Left colon (tissue), 2 donors: ENCODE measurements at regions not wholly inside any gene's neighbourhood (a gene's known extent, or its start where the extent isn't known, plus 50 kb on each side); places are given as distances from the start of the nearest gene placed in this dataset.

Source experiments
- ATAC-seq: fragments of 200-7000 bp; cut with Tn5 transposase; one replicate; pipeline ENCODE4 v1.9.1; 2020; ENCODE audit warnings: mild to moderate bottlenecking, moderate library complexity
- DNase-seq, 2 donors: peaks; one replicate each; pipeline ENCODE4 v3.0.0-alpha.2; 2020
- intact Hi-C, 2 donors: fragments of 100-400 bp; cut with DNase I in 1 of 2; cut with micrococcal nuclease in 1 of 2; formaldehyde crosslinking; loops; one replicate each; pipeline versions ENCODE4 v1.11.2 to v1.14.0; 2022; cut with DNase I, micrococcal nuclease
- donor health status: DM: no; HTN: no; CAD: no.
- donor health status: DM: yes; HTN: yes; CAD: no.

DNA sequence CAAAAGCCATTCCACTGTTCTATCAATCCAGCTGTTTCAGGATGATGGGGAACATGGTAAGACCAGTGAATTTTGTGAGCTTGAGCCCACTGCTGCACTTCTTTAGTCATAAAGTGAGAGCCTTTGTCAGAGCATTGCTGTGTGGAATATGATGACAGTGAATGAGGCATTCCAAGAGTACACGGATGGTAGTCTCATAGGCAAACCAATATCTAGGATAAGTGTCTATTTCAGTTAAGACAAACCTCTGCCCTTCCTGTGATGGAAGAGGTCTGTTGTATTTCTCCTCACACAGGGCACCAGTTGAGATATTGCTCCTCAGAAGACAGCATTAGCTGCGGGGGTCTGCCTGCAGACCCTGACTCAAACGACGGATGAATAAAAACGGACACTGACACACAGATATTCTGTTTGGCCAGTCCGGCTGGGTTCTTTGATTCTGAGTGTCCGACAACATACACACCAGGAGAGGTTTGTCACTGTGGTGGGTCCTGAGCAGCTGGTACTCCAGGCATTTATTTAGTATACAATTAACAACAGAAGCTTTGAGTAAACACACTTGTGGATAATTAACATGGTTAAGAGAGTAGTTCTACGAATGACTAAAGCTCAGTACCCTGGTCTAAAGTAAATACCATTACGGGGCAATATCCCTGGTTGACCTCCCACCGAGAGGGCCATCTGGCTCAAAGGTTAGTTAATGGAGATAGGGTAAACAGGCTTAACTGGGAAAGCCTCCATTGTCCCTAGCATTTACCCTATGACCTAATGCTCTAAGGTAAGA, 121.7 kb downstream of the ZNF280B start:
- no peak for DNase-seq

DNA sequence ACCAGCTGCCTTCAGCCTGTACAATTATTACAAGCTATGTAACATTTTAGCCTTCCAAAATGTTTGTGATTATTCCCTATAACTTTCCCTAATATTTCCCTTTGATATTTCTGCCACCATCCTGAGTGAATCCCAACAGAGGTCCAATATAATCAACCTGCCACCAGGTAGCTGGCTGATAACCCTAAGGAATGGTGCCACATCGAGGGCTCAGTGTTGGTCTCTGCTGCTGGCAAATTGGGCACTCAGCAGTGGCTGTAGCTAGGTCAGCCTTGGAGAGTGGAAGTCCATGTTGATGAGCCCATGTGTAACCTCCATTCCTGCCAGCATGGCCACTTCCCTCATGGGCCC, 121.2 kb downstream of the ZNF280B start:
- ATAC-seq = no peak

More for the DNA sequence above, 121.7 kb downstream of the ZNF280B start:
- intact Hi-C loops = no loop called here
- ATAC-seq = no peak

DNA sequence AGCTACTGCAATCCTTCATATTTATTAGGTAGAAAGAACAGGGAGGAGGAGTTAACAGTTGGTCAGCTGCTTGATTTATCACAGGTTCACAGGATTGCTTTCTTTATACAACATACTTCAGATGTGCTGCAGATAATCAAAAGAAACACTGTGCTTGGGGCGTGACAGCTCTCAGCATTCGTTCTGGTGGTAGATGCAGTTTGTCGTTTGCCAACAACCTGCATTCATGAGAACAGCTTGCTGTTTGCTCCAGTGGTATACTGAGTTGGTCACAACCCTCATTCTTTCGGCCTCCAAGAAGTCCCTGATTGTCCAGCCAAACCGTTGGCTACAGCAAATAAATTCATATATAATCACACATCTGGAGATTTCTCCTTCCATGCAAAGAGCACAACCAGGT, 120.5 kb downstream of the ZNF280B start:
- DNase-seq (no peak), ATAC-seq (no peak)
- intact Hi-C loops = no loop called here

More for the DNA sequence above, 121.2 kb downstream of the ZNF280B start:
- intact Hi-C loops = no loop called here
- no peak for DNase-seq

DNA sequence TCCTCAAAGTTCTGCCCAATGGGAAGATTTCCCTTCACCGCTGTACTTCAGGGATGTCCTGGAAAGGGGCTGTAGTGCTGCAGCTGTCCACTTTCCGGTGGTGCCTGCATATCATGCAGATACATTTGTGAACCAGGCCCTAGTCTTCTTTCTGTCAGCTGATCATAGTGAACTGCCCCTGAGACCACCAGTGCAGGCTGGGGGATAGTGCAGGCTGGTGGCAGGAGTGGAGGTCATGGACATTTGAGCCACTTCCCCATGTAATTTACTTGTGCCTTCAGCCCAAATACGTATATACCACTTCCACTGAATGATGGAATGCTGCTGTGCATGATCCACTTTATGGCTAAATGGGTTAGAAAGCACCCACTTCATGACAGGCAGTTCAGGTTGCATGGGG, 120.0 kb downstream of the ZNF280B start:
- intact Hi-C loops = no loop called here
- no peak for DNase-seq
- ATAC-seq = no peak

DNA sequence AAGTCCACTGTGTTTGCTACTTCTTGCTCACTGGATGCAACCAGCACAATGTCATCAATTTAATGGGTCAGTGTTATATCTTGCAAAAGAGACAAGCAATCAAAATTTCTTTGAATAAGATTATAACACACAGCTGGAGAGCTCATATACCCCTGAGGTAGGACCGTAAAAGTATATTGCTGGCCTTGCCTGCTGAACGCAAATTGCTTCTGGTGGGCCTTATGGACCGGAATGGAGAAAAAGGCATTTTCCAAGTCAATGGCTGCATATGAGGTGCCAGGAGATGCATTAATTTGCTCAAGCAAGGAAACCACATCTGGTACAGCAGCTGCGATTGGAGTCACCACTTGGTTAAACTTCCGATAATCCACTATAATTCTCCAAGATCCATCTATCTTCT, 119.1 kb downstream of the ZNF280B start:
- no peak for ATAC-seq
- intact Hi-C loops = no loop called here
- no peak for DNase-seq

DNA sequence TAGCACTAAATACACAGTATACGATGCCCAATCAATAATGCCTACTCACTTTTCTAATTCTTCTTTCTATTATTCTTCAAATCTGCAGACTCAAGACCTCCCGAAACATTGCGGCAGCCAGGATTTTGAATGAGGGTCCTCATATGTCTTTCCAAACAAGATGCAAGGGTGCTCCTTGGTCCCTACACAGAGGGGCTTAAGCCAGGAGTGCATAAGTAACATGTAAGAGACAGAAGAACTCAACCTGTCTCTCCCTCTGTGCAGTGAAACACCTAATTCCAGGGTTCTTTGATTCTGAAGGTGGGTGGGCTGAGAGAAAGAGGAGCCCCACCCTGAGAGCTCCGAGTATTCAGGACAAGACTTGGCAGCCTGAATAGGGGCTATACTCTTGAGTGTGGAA, 117.6 kb downstream of the ZNF280B start:
- intact Hi-C loops = no loop called here
- ATAC-seq (no peak), DNase-seq (no peak)

DNA sequence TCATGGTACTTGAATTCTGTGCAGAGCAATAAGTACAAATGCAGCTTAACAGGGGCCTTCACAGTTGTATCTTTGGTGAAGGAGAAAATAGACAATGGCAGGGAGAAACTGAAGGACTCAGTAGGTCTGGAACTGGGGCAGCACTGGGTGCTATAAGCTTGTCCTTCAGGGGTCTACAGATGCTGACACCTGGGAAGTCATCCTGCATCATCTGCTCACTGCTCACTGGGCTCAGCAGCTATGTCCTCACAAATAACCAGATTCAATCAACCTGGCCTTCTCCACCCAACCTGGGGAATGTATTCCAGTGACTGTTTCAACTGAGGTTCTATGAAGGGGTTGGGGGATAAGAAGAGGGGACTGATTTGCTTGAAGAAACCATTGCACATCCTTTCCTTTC, 117.0 kb downstream of the ZNF280B start:
- intact Hi-C loops = no loop called here
- ATAC-seq = no peak
- DNase-seq = no peak

DNA sequence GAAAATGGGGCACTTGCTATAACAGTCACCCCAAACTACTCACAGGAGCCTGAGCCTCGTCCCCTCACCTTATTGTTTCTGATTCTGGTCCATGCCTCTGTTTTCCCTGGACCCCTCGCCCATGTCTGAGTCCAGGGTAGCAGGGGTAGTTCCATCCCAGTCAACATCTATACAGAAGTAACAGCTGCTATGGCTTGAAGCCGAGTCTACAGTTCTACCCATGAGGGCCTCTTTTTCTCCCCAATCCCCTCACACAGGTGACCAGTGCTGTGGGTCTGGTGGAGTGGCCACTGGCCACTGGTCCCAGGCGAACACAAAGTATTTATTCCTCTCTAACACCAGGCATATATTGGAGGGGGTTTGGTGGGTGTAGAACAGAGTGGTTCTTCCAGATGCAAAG, 116.4 kb downstream of the ZNF280B start:
- ATAC-seq (no peak), DNase-seq (no peak)
- intact Hi-C loops = no loop called here

DNA sequence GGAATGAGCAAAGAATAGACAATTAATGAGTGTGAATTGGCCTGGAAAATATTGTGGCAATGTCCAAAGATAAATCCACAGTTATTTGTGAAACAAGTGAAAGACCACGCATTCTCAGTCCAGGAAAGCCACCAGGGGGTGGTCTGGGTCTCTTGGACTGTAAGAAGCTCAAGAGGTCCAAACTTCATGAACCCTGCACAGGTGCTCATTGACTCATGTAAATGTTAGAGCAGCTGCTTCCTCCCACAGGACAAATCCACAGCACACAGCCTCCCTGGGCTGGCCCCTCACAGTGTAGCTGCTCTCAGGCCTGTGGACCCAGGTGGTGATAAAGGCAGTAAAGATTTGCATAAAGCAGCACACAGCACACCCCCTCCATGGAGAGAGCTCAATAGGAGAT, 114.0 kb downstream of the ZNF280B start:
- DNase-seq (peak in 1 of 2 donors; percentile 37), ATAC-seq (peak; percentile 24)

DNA sequence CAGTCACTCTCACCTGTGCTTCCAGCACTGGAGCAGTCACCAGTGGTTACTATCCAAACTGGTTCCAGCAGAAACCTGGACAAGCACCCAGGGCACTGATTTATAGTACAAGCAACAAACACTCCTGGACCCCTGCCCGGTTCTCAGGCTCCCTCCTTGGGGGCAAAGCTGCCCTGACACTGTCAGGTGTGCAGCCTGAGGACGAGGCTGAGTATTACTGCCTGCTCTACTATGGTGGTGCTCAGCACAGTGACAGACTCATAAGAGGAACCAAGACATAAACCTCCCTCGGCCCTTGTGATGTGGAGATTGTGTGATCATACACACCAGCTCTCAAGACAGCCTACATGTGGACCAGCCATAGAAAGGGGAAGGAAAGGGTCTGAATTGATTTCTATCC, 113.3 kb downstream of the ZNF280B start:
- intact Hi-C loops = no loop called here
- DNase-seq (no peak), ATAC-seq (no peak)

More for the DNA sequence above, 114.0 kb downstream of the ZNF280B start:
- intact Hi-C loops = no loop called here

DNA sequence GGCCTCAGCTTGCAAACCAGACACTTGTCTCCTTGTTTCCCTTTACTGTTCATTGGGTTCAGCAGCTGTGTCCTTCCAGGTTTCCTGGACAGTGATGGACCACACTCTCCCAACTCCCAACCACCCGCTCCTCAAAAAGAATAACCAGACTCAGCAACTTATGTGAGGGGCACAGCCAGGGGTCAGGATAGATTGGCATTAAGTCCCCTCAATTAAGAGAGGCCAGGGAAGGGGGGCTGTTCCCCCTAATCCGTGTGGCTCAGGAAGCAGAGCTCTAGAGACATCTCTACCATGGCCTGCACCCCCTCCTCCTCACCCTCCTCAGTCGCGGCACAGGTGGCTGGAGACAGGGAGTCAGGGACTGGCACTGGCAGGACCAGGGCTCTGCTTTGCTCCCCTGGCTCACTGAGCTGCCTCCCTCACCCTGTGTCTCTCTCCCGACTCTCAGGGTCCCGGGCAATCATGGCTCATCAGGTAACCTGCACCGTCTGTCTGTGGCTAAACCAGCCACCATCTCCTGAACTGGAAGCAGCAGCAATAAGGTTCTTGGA, 111.7 kb downstream of the ZNF280B start:
- DNase-seq (no peak), ATAC-seq (no peak)
- intact Hi-C loops = no loop called here

DNA sequence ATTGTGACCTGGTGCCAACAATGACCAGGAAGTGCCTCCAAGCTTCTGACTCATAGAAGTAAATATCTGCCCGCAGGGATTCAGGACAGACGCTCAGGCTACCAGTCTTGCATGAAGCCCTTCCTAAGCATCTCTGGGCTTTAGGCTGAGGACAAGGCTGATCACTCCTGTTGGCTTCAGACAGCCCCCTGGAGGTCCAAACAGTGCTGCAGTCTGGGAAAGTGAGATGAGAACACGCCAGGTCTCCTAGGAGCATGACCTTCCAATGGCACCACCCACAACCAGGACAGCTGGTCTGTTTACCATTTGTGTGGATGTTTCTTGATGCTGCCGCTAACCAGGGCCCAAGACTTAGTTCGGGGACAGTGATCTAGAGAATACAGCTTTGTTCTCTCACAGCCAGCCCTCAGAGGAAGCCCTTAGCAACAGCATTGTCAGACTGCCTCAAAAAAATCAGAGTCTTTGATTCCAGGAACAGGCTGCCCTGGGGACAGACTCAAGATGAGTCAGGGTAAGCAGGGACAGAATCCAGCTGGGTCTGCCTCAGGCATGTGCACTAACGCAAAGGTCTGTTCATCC, 111.2 kb downstream of the ZNF280B start:
- intact Hi-C loops = no loop called here
- DNase-seq = no peak
- ATAC-seq = peak; percentile 44

DNA sequence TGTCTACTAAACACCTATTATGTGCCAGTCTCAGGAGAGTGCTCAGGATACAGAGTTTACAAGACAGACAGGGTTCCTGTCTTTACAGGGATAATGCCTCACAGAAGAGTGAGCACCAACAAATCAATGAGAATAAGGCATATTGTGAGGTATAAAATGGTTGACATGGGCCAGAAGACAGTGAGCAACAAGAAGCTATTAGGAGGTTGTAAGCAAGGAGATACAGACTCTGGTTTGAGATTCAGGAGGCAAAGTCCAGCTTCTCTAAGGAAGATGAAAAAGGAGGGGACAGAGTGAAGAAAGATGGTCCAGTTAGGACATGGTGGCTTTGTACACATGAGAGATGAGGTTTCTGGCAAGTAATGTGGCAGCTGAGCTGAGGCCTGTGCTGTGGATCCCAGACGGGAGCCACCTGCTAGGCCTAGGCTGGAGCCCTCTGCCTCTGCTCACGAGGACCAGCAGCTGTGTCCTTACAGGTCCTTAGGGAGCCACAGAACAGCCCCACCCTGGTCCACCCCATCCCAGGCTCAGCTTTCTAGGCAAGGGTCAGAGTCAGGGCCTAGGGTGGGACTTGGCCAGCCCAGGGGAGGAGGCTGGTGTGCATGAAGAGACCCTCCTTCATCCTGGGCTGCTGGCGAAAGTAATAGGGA, 110.5 kb downstream of the ZNF280B start:
- intact Hi-C loops = no loop called here
- ATAC-seq (no peak), DNase-seq (no peak)

DNA sequence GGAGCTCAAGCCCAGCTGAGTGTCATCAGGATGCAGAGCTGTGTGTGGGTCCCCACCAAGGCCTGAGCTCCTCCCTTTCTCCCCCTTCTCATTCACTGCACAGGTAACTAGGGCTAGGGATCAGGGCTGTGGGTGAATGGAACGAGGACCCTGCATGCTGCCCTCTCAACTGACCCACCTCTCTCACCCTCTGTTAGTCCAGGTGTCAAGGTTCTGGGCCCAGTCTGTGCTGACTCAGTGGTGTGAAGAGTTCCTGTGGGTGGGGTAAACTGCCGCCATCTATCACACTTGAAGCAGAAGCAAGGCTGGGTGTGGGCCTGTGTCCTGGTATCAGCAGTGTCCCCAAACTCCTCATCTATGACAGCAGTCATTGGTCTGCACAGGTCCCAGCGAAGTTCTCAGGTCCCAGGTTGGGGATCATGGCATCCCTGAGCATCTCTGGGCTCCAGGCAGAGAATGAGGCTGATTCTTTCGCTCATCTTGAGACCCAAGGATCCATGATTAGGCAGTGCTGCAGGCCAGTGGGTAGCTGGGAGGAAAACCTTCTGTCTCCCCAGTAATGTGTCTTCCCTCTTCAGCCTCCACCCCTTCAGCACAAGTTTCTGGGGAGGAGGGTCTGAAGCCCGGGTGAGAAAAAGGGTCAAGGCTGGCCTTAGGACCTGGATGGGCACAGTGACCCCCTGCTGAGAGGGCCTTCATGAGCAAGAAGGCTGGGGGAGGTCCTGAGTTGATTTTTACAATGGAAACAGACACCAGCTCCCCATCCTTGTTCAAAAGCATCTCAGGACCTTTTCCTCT, 109.8 kb downstream of the ZNF280B start:
- intact Hi-C loops = no loop called here
- DNase-seq (no peak), ATAC-seq (no peak)

DNA sequence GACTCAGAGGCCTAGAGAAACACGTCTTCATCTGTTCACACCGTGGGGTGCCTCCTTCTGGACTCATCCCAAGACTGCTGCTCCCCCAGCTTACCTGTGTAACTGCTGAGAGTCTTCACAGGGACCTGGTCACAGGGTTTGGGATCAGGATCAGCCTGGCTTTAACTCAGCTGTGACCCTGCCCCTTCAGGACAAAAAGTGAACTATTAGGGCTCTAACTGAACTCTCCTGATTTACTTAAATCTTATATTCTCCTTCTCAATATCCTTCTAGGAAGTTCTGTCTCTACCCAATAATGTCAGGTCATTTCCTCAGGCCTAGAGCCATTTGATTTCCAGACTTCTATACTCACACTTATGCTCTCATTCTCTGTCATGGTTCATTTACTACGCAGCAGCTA, 108.4 kb downstream of the ZNF280B start:
- DNase-seq (no peak), ATAC-seq (no peak)
- intact Hi-C loops = no loop called here

DNA sequence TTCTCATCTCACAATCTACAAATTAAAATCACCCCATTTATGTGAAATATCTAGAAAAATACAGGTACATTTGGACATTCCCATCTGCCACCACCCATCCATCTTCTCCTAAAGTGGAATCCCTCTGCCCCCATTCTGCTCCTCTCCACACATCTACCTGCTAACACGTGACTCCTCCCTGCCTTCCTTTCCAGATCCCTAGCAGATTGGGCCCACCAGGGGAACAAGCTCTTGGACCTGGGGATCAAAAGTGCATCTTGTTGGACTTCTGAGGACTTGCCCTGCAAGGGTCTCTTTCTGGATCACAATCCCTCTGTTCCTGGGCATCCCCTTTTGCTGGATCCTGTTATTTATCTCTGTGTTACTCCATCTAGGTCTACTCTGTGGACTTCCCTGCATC, 107.6 kb downstream of the ZNF280B start:
- intact Hi-C loops = no loop called here
- DNase-seq = no peak
- ATAC-seq = no peak

DNA sequence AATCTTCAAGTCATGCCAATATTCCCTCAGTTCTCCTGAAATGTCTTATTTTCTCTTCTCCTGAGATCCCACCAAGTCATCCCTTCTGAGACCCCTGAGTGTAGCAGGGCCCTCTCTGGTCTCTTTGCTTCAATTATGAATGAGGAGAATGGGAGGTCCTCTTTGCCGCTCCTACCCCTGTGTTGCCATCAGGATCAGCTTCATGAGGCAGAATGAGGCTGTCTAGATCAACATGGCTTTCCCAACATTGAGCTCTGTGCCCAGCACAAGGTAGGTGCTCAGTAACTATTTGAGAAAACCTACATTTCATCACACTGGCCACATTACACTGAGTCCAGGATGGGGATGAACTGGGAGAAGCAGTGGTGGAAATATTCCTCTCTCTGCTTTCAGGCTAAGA, 107.2 kb downstream of the ZNF280B start:
- ATAC-seq (no peak), DNase-seq (no peak)
- intact Hi-C loops = no loop called here

DNA sequence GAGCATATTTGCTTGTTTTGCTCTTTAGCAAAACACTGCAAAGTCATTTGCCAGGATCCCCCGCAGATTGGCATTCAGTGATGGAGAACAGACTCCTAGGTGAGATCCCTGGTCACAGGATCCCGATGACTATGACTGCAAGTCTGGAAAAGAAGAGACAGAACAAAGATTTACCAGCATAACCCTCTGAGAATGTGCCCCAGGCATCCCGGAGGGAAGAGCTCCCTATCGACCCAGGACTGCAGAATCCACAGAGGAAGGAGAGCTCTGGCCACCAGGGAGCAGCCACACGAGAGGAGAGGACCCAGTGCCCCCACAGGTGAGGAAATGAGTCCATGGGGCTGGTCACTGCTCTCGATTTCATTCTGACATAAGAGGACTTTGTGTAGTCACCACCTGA, 105.2 kb downstream of the ZNF280B start:
- intact Hi-C loops = no loop called here
- DNase-seq (no peak), ATAC-seq (no peak)

DNA sequence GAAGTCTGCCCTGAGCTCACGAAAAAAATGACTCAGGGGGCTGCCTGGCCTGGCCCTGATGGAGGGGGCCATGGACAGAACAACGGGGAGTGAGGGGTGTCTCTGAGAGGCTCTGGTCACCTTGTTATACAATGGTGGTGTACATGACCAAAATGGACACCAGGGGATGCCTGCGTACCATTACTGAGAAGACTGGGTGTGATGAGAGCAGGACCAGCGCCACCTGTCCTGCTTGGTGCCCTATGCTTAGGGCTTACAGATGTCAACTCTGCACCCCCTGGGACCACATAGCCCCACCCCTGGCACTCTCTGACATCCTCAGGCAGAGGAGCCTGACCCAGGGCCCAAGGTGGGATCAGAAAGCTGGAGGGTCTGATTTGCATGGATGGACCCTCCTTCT, 104.8 kb downstream of the ZNF280B start:
- no peak for ATAC-seq
- DNase-seq = no peak
- intact Hi-C loops = no loop called here
